MCF 10A (cell line): ENCODE measurements at regions not wholly inside any gene's neighbourhood (a gene's known extent, or its start where the extent isn't known, plus 50 kb on each side); places are given as distances from the start of the nearest gene placed in this dataset.

Source experiments
- BruUV-seq: library from RNA; stranded (reverse); fragments of 400-500 nt; replicated peaks from 2 replicates; lab custom pipeline; 2021; lab: Mats Ljungman, UMichigan
- CTCF ChIA-PET: fragments of 300-600 bp; sonication (Branson Sonifier 250); formaldehyde crosslinking; extraction: SDS; loops from one replicate; lab custom pipeline; 2021; ENCODE audit warnings: antibody characterized with exemption, inconsistent platforms; lab: Yijun Ruan, JAX
- POLR2A ChIA-PET: fragments of 300-600, 350-650 bp; sonication (Branson Sonifier 250); formaldehyde crosslinking; extraction: SDS; loops from one replicate; lab custom pipeline; 2020; ENCODE audit warnings: antibody characterized with exemption, inconsistent platforms; lab: Yijun Ruan, JAX
- DNase-seq: peaks from one replicate; pipeline ENCODE4 v3.0.0-alpha.2; 2018; ENCODE audit not compliant: unreplicated experiment
- H3K27ac Mint-ChIP-seq: one replicate; pipeline ENCODE4 v1.8.0; 2022; ENCODE audit warnings: mild to moderate bottlenecking, low read depth, mixed read lengths; ENCODE audit not compliant: unreplicated experiment
- H3K27me3 Mint-ChIP-seq: one replicate; pipeline ENCODE4 v1.8.0; 2022; ENCODE audit warnings: mixed read lengths; ENCODE audit not compliant: insufficient read depth, unreplicated experiment
- H3K36me3 Mint-ChIP-seq: one replicate; pipeline ENCODE4 v1.8.0; 2022; ENCODE audit warnings: mild to moderate bottlenecking, moderate library complexity, mixed read lengths; ENCODE audit not compliant: insufficient read depth, unreplicated experiment
- H3K4me1 Mint-ChIP-seq: one replicate; pipeline ENCODE4 v1.8.0; 2022; ENCODE audit warnings: mixed read lengths; ENCODE audit not compliant: insufficient read depth, unreplicated experiment
- H3K4me3 Mint-ChIP-seq: one replicate; pipeline ENCODE4 v1.8.0; 2022; ENCODE audit warnings: mild to moderate bottlenecking, moderate library complexity, mixed read lengths; ENCODE audit not compliant: unreplicated experiment
- H3K9me3 Mint-ChIP-seq: one replicate; pipeline ENCODE4 v1.8.0; 2022; ENCODE audit warnings: mixed read lengths; ENCODE audit not compliant: unreplicated experiment
- intact Hi-C: fragments of 100-400 bp; cut with micrococcal nuclease; formaldehyde crosslinking; loops from 2 replicates; pipeline ENCODE4 v1.14.1; 2022
- TF ChIP-seq, protein P1 (sequence below): fragments of 200-600 bp; IDR thresholded peaks from one replicate; pipeline ENCODE4 v1.8.0; 2022; ENCODE audit warnings: antibody characterized with exemption, mild to moderate bottlenecking; ENCODE audit not compliant: unreplicated experiment

DNA sequence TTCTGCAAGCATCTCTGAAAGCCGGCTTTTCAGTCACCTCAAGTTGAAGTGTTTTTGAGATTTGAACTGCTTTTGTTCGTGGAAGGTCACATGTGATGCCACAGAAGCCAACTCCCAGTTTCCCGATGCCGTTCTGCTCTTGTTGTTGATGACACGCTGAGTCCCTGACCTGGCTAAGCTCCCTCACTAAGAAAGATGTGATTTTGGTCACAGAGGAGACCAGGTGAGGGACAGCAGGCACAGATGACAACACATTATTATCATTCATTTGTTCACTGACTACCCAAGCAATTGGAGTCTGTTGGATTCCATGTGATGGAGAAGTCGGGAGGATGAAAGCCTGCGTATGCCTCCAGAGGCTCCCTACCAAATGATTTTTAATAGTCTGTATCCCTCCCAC is 822.4 kb upstream of the RBFOX1 start:
- CTCF ChIA-PET = no interaction called here
- intact Hi-C loops = no loop called here
- Mint-ChIP-seq H3K27ac (no peak overlapping the region), H3K9me3 (peaks cover 57% of the 10 kb centered on the region), H3K36me3 (no peaks in the 10 kb centered on the region), H3K4me3 (no peak overlapping the region), H3K4me1 (no peaks in the 10 kb centered on the region), H3K27me3 (no peaks in the 10 kb centered on the region)
- TF ChIP-seq, protein P1, sequence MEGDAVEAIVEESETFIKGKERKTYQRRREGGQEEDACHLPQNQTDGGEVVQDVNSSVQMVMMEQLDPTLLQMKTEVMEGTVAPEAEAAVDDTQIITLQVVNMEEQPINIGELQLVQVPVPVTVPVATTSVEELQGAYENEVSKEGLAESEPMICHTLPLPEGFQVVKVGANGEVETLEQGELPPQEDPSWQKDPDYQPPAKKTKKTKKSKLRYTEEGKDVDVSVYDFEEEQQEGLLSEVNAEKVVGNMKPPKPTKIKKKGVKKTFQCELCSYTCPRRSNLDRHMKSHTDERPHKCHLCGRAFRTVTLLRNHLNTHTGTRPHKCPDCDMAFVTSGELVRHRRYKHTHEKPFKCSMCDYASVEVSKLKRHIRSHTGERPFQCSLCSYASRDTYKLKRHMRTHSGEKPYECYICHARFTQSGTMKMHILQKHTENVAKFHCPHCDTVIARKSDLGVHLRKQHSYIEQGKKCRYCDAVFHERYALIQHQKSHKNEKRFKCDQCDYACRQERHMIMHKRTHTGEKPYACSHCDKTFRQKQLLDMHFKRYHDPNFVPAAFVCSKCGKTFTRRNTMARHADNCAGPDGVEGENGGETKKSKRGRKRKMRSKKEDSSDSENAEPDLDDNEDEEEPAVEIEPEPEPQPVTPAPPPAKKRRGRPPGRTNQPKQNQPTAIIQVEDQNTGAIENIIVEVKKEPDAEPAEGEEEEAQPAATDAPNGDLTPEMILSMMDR = no peak
- no TSS peak for BruUV-seq
- DNase-seq = no peak
- POLR2A ChIA-PET = no interaction called here

DNA sequence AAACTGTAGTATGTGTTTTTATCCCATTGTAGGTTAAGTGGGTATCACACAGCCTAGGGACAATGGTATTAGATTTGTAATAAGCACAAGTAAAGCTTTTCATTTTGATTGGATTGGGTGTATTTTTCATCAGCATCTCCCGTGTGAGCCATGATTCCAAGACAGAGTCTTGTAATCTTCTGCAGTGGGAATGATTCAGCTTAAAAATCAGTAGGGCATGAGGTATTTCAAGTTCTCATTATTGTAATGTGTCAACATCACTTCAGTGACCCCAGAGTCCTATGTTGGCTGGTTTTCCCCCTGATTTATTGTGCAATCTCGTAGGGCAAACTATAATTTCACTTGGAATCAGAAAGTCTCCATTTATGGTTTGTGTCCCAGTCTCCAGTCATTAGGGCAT is 833.2 kb upstream of the RBFOX1 start:
- H3K36me3 Mint-ChIP-seq = no peaks in the 10 kb centered on the region
- no peak overlapping the region for H3K27ac Mint-ChIP-seq
- H3K4me3 Mint-ChIP-seq = no peak overlapping the region
- DNase-seq = no peak
- CTCF ChIA-PET = interaction anchor here (0.7 kb wide), 1 partner anchor 1040 kb away, joined by 6 read pairs; no protein-coding TSS in a partner anchor
- H3K4me1 Mint-ChIP-seq = no peaks in the 10 kb centered on the region
- intact Hi-C loops = no loop called here
- peaks cover 12% of the 10 kb centered on the region for H3K9me3 Mint-ChIP-seq
- POLR2A ChIA-PET = no interaction called here
- TF ChIP-seq, protein P1 = no peak
- no TSS peak for BruUV-seq
- H3K27me3 Mint-ChIP-seq = no peaks in the 10 kb centered on the region

DNA sequence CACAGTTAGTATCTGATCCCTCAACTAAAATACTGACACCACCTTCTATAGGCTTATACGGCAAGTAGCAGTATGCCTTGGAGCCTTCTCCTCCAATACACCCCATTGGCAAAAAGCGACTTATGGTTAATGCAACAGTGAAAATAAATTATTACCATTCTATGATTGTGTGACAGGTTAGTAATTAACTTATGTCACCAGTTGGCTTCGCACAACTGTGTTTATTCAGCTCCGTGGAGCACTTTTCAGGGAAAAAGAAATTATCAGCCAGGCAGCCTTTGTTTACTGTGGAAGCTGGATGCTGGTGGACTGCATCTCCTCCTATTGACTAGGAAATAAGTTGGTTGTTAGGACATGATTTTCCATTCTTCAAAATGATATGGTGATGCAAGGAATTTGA is 833.8 kb upstream of the RBFOX1 start:
- Mint-ChIP-seq H3K27me3 (no peaks in the 10 kb centered on the region), H3K4me1 (no peaks in the 10 kb centered on the region), H3K36me3 (no peaks in the 10 kb centered on the region), H3K27ac (no peak overlapping the region), H3K9me3 (peaks cover 12% of the 10 kb centered on the region), H3K4me3 (no peak overlapping the region)
- TF ChIP-seq, protein P1 = no peak
- BruUV-seq = no TSS peak
- no peak for DNase-seq
- ChIA-PET CTCF (no interaction called here), POLR2A (no interaction called here)
- intact Hi-C loops = no loop called here

DNA sequence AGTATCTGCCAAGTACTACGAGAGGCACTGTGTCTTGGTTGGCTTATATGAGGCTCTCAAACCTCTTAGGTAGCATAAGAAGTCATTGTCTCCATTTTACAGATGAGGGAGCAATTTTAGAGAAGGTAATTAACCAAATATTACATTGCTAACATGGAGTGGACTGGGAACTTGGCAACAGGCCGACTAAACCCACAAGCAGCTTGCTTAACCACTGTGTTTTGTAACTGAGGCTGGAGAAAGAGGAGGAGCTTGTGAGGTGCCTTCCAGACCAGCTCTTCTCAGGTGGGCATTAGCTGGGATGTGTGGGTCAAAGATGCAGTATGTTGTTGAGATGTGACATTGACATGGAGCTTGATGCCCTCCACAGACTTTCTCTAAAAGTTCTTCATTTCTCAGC is 835.6 kb upstream of the RBFOX1 start:
- ChIA-PET POLR2A (no interaction called here), CTCF (no interaction called here)
- BruUV-seq = no TSS peak
- Mint-ChIP-seq H3K4me3 (no peak overlapping the region), H3K36me3 (no peaks in the 10 kb centered on the region), H3K27ac (no peak overlapping the region), H3K27me3 (no peaks in the 10 kb centered on the region), H3K9me3 (peaks cover 22% of the 10 kb centered on the region), H3K4me1 (no peaks in the 10 kb centered on the region)
- TF ChIP-seq, protein P1 = no peak
- intact Hi-C loops = no loop called here
- DNase-seq = no peak
